AG20443 (cell line): ENCODE measurements at regions not wholly inside any gene's neighbourhood (a gene's known extent, or its start where the extent isn't known, plus 50 kb on each side); places are given as distances from the start of the nearest gene placed in this dataset.

Experiments
- DNase-seq: peaks from one replicate; pipeline ENCODE4 v3.0.0; 2012; ENCODE audit warnings: low spot score, mixed read lengths

- no peak for DNase-seq
Observed at GRCh38 chr11:128195057-128195751, 392.2 kb downstream of the ETS1 start.

DNA sequence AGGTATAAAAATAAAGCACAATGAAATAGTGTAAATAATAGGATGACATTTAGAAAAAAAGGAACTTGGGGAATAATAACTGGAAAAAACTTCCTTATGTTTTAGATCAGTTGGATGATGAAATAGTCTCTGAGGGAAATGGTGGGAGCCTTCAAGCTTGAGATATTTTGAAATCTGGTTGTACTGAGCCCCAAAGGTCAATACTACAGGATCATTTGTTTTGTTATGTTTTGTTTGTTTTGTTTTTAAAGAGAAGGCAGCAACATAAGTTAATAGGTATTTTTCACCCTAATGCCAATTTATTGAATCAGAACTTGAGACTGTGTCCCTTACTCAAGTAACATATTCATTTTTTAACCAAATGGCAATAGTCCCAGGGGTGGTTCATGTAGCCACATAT lies 393.1 kb downstream of the ETS1 start:
- no peak for DNase-seq

DNA sequence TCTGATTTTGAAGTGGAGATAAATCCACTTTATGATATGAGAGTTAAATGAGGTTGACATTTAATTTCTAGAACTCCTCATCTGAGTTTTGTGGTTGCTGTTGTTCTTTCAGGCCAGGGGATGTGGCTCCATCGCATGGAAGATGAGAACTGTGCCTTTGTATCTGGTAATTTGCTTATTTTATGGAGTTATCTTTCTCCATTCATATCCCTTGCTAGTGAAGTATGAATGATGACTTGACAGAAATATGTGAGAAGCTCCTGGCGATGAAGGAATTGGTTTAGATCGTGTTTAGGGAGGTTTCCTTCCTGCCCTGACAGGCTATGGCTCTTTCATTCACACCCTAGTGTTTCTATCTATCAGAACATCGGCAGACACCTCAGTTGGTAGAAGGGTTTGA lies 393.7 kb downstream of the ETS1 start:
- no peak for DNase-seq

GRCh38 chr11:128190312-128190711 lies 397.0 kb downstream of the ETS1 start:
- DNase-seq: no peak

GRCh38 chr11:128189823-128190222 lies 397.5 kb downstream of the ETS1 start:
- no peak for DNase-seq

GRCh38 chr11:128188346-128189004 lies 398.9 kb downstream of the ETS1 start:
- DNase-seq: peak; percentile 69

- DNase-seq: no peak
Observed at GRCh38 chr11:128187835-128188234, 399.5 kb downstream of the ETS1 start.

GRCh38 chr11:128187377-128187776 lies 400.0 kb downstream of the ETS1 start:
- no peak for DNase-seq

GRCh38 chr11:128184981-128185380 lies 402.4 kb downstream of the ETS1 start:
- no peak for DNase-seq

DNA sequence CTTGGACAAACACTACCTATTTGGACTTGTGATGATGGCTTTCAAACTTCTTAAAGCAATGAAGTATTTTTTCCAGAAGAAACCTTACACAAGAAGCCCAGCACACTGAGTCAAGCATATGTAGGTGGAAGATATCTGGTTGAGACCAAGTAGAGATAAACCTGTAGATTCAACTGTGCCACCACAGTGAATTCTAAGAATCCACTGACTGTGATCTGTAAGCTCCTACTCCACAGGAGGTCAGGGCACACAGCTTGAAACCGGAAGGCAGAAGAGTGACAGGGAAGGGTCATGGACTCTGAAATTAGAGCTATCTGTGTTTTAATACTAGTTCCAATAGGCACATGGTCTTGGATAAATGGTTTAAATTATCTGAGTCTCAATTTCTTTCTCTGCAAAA lies 404.5 kb downstream of the ETS1 start:
- DNase-seq: no peak

GRCh38 chr11:128181984-128182383 lies 405.4 kb downstream of the ETS1 start:
- DNase-seq: no peak

- DNase-seq: no peak
Observed at GRCh38 chr11:128181088-128181480, 406.3 kb downstream of the ETS1 start.

- peak; percentile 82 for DNase-seq
Observed at GRCh38 chr11:128180441-128181087, 406.8 kb downstream of the ETS1 start.

GRCh38 chr11:128179512-128179911 lies 407.8 kb downstream of the ETS1 start:
- no peak for DNase-seq

GRCh38 chr11:128179039-128179438 lies 408.3 kb downstream of the ETS1 start:
- peak; percentile 19 for DNase-seq

GRCh38 chr11:128174465-128175291 lies 412.7 kb downstream of the ETS1 start:
- peak; percentile 64 for DNase-seq

DNA sequence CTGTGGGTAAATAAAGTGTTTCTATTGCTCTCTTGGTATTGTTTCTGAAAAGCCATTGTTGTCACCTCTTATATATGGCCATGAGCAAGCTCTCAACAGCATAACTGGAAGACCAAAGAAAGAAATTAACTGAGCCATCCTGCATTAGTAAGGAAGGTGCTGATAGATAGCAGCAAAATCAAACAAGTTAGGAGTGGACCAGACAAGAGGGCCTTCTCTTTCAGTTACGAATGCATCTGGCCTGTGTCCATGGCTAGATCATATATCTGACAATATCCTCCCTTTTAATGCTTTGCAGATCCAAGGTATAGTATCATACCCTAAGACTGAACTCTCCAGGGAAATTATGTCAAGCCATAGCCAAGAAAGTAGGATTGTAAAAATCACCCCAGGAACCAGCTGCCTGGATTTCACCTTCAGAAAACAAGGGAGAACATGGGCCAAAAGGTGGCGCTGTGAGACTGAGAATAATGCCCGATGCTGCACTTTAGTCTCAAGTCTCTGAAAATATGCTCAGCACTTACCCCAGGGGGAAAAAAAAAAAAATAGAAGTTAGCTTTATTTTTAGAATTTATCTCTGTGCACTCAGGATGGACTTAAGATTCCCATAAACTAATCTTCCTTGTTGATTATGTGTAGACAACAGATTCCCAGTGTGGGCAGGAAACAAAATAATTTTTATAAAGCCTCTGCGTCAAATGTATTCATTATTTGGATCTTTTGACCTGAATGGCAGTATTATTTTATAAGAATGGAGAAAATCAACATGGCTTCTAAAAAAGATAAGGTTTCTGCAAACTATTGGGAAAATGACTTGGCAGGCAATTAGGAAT lies 415.1 kb downstream of the ETS1 start:
- DNase-seq: peak; percentile 84

DNA sequence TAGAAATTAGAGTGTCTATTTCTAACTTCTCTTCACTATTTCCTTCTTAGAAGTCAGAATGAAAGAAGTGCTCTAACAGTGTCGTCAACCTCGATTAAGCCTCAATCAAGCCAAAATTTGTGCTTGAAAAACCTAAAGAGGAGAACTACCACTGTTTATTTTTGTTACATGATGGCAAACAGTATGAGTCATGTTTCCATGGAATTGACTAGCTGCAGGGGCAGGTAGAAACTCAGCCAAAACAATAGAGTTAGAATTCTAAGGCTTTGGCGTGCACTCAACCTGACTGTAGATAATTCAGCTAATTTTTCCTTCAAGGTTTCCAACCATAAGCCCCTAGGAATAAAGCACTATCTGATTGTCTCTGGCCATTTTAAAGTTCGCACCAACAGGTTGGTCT lies 415.9 kb downstream of the ETS1 start:
- DNase-seq: no peak

GRCh38 chr11:128165572-128165971 lies 421.8 kb downstream of the ETS1 start:
- DNase-seq: no peak

DNA sequence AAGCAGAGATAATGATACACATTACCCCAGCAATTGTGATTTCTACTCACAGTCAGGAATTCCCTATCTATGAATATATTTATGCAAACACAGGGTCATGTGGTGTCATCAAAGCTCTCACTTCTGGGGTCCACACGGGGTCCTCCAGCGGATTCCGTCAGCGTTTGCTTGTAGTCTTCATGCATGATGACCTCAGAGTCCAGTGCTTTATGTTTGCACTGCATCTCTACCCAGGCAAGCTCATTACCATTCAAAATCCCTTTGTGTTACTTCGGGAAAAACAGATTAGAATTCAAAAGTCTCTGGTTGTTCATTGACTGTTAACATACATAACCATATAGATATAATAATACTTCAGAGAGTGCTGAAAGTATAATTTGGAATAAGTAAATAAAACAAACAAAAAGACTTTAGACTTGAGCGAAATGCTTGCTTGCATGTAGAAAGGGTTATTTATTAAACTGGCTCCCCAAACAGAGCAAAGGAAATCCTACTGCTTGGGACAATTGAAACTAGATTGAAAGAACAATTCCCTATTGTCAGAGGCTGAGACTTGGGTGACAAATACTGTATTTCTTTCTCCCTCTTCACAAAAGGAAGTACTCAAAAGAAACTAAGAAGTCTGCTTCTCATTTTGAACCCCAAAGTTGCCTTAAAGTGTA lies 423.1 kb downstream of the ETS1 start:
- no peak for DNase-seq

DNA sequence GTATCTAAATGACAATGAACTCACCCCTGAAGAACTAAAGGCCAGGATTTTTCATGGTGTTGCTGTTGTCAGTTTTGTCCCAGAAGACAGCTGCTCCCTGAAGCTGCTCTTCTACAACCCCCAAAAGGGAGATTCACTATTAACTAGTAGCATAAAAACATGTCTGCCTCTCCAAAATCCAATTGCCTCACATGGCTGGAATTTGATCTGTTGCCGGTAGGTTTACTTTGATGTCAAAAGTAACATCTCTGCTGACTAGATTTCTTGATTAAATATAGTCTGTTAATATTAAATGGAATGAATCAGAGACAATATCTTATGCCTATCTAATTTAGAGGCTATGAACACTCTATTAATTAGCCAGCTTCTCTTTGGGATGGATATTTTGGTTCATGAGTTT lies 425.4 kb downstream of the ETS1 start:
- DNase-seq: no peak
